ENCODE measurements at regions not wholly inside any gene's neighbourhood (a gene's known extent, or its start where the extent isn't known, plus 50 kb on each side); places are given as distances from the start of the nearest gene placed in this dataset.

GRCh38 chr22:49091917-49092545 lies 735.6 kb downstream of the BRD1 start:
- Histone ChIP-seq H3K4me1 (ENCODE audit: insufficient read depth, low read length) (no peaks in the 10 kb centered on the region), H3F3A (ENCODE audit: low read length, unreplicated experiment) (no peaks in the 10 kb centered on the region), H2AFZ (ENCODE audit: low read length) (no peak overlapping the region), H3K4me2 (ENCODE audit: low read length) (no peak overlapping the region), H3K9me2 (replicated peaks; ENCODE audit: low read length) (no peaks in the 10 kb centered on the region), H3K4me3 (ENCODE audit: low read length) (no peak overlapping the region), H3K36me3 (ENCODE audit: low read depth, low read length) (no peaks in the 10 kb centered on the region), H4K20me1 (ENCODE audit: low read length) (no peaks in the 10 kb centered on the region), H3K27ac (ENCODE audit: low read length) (no peak overlapping the region), H3K9me3 (ENCODE audit: low read length) (no peaks in the 10 kb centered on the region), H3K9ac (ENCODE audit: low read length) (no peak overlapping the region), H3K27me3 (ENCODE audit: low read length) (no peaks in the 10 kb centered on the region), H3K79me2 (ENCODE audit: low read length) (no peaks in the 10 kb centered on the region)
- BruUV-seq (replicated peaks) = no TSS peak
- POLR2A ChIA-PET (ENCODE audit: unreplicated experiment) = no interaction called here
- DNase-seq (no peak), ATAC-seq (no peak)
- TF ChIP-seq EZH2phosphoT487 (IDR thresholded peaks at IDR 0.05; ENCODE audit: borderline replicate concordance, low read length) (no peak), CTCF (conservative IDR thresholded peaks at IDR 0.05; ENCODE audit: low read depth, low read length) (no peak), EZH2 (IDR thresholded peaks at IDR 0.05; ENCODE audit: low read length, unreplicated experiment) (no peak)
- CTCF ChIA-PET = no interaction called here
- intact Hi-C loops (cut with micrococcal nuclease) = no loop called here

GRCh38 chr22:49091451-49091850 lies 736.2 kb downstream of the BRD1 start:
- H3K9me2 ChIP-seq (replicated peaks; ENCODE audit: low read length) = no peaks in the 10 kb centered on the region
- no peak for DNase-seq
- TF ChIP-seq EZH2 (IDR thresholded peaks at IDR 0.05; ENCODE audit: low read length, unreplicated experiment) (no peak), CTCF (conservative IDR thresholded peaks at IDR 0.05; ENCODE audit: low read depth, low read length) (no peak), EZH2phosphoT487 (IDR thresholded peaks at IDR 0.05; ENCODE audit: borderline replicate concordance, low read length) (no peak)
- H4K20me1 ChIP-seq (ENCODE audit: low read length) = no peaks in the 10 kb centered on the region
- no peak overlapping the region for H3K4me2 ChIP-seq (ENCODE audit: low read length)
- no peaks in the 10 kb centered on the region for H3K4me1 ChIP-seq (ENCODE audit: insufficient read depth, low read length)
- H3K27me3 ChIP-seq (ENCODE audit: low read length) = no peaks in the 10 kb centered on the region
- ChIA-PET CTCF (no interaction called here), POLR2A (ENCODE audit: unreplicated experiment) (no interaction called here)
- H3K27ac ChIP-seq (ENCODE audit: low read length) = no peak overlapping the region
- intact Hi-C loops (cut with micrococcal nuclease) = no loop called here
- no peaks in the 10 kb centered on the region for H3K79me2 ChIP-seq (ENCODE audit: low read length)
- no peaks in the 10 kb centered on the region for H3K36me3 ChIP-seq (ENCODE audit: low read depth, low read length)
- no peaks in the 10 kb centered on the region for H3F3A ChIP-seq (ENCODE audit: low read length, unreplicated experiment)
- no peaks in the 10 kb centered on the region for H3K9me3 ChIP-seq (ENCODE audit: low read length)
- no peak overlapping the region for H2AFZ ChIP-seq (ENCODE audit: low read length)
- BruUV-seq (replicated peaks) = no TSS peak
- no peak overlapping the region for H3K4me3 ChIP-seq (ENCODE audit: low read length)
- H3K9ac ChIP-seq (ENCODE audit: low read length) = no peak overlapping the region
- ATAC-seq = no peak

- no TSS peak for BruUV-seq (replicated peaks)
- no peak overlapping the region for H3K4me3 ChIP-seq (ENCODE audit: low read length)
- H4K20me1 ChIP-seq (ENCODE audit: low read length) = no peaks in the 10 kb centered on the region
- H3K27ac ChIP-seq (ENCODE audit: low read length) = no peak overlapping the region
- H3K9me2 ChIP-seq (replicated peaks; ENCODE audit: low read length) = no peaks in the 10 kb centered on the region
- DNase-seq = no peak
- no peaks in the 10 kb centered on the region for H3K9me3 ChIP-seq (ENCODE audit: low read length)
- H3K27me3 ChIP-seq (ENCODE audit: low read length) = no peaks in the 10 kb centered on the region
- no peak overlapping the region for H3K9ac ChIP-seq (ENCODE audit: low read length)
- no peak overlapping the region for H3K4me2 ChIP-seq (ENCODE audit: low read length)
- H2AFZ ChIP-seq (ENCODE audit: low read length) = no peak overlapping the region
- TF ChIP-seq EZH2phosphoT487 (IDR thresholded peaks at IDR 0.05; ENCODE audit: borderline replicate concordance, low read length) (no peak), CTCF (conservative IDR thresholded peaks at IDR 0.05; ENCODE audit: low read depth, low read length) (no peak), EZH2 (IDR thresholded peaks at IDR 0.05; ENCODE audit: low read length, unreplicated experiment) (no peak)
- H3K4me1 ChIP-seq (ENCODE audit: insufficient read depth, low read length) = no peaks in the 10 kb centered on the region
- no peak for ATAC-seq
- H3K79me2 ChIP-seq (ENCODE audit: low read length) = no peaks in the 10 kb centered on the region
- CTCF ChIA-PET = no interaction called here
- intact Hi-C loops (cut with micrococcal nuclease) = no loop called here
- no peaks in the 10 kb centered on the region for H3K36me3 ChIP-seq (ENCODE audit: low read depth, low read length)
- H3F3A ChIP-seq (ENCODE audit: low read length, unreplicated experiment) = no peaks in the 10 kb centered on the region
- POLR2A ChIA-PET (ENCODE audit: unreplicated experiment) = no interaction called here
These were observed 736.9 kb downstream of the BRD1 start for GRCh38 chr22:49090853-49091135.

All from PC-3 (cell line).